Hippocampal formation (tissue), 2 donors: ENCODE measurements at regions not wholly inside any gene's neighbourhood (a gene's known extent, or its start where the extent isn't known, plus 50 kb on each side); places are given as distances from the start of the nearest gene placed in this dataset.

Experiments
- DNase-seq, 2 donors: peaks; one replicate each; lab custom pipeline; 2025; lab: John Stamatoyannopoulos, UW

- no peak for DNase-seq
Measured at GRCh38 chr20:7347409-7347808, 579.9 kb downstream of the BMP2 start.

DNA sequence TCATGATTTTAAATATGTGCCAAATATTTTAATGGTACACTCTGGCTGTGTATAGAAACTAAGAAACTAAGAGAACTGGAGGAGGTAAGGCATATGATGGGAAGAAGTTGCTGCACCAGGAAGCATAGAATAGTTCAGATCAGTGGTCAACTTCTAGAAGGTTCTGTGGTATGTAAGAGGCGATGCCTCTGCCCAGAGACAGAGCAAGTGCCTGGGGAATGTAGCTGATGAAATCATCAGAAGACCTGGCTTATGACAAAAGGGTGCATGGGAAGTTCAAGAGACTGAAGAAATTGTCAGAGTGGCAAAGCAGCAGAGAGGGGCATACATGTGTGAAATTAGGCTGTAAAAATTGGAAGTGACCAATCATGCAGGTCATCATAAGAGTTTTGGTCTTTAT is 580.8 kb downstream of the BMP2 start:
- no peak for DNase-seq

DNA sequence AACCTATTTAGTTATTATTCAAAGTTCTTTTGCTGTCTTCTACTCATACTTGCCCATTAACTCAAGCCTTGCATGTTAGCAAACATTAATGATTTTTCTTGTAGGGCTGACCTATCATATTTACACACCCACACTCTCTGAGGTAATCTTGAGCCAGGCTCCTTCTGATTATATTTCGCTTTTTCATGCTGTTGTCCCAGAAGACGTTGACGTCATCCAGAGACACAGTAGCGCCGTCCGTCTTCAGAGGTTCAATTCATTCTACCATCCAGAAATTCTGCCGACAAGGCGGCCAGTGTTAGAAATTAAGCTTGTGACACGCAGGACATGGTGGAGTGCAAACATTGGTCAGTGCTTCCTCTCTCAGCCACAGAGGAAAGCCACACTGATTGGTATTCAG is 584.7 kb downstream of the BMP2 start:
- DNase-seq, result no peak

GRCh38 chr20:7355051-7355450 is 585.2 kb downstream of the HAO1 start:
- DNase-seq, result no peak

DNA sequence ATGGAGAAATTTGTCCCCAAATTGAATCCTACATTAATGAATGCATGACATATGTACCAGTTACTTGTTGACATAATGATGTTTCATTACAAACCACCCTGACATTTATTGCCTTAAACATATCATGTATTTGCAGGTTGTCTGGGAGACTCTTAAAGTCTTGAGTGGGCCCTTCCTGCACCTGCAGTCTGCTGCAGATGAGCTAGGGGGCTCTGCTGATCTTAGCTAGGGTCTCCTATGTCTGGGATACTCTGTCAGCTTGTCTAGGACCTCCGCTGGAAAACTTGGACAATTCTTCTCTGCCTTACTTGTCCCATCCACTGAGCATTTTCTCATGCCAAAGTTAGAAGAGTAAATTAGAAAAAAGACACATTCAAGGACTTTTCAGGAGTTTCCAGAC is 581.6 kb downstream of the HAO1 start:
- DNase-seq, result no peak

- no peak for DNase-seq
Measured at GRCh38 chr20:7359739-7360138, 580.5 kb downstream of the HAO1 start.

- no peak for DNase-seq
Measured at GRCh38 chr20:7361321-7361720, 578.9 kb downstream of the HAO1 start.

GRCh38 chr20:7361931-7362330 is 578.3 kb downstream of the HAO1 start:
- no peak for DNase-seq

- DNase-seq, result no peak
Measured at GRCh38 chr20:7362601-7363000, 577.7 kb downstream of the HAO1 start.

DNA sequence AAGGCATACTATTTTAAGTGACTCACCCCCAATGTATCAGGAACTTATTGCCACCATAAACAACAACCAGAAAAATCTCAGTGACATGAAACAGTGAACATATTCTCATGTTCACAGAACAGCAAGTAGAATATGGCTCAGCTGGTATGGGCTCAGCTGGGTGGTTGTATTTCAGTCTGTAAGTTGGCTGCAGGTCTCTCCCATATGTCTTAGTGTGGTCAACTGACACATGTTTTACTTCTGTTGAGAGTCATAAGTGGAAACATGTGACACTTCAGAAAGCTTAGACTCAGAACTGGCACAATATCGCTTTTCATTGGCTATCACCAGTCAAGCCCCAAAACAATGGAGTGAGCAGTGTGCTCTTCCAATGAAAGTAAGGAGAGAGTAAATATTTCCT is 574.1 kb downstream of the HAO1 start:
- no peak for DNase-seq

- no peak for DNase-seq
Measured at GRCh38 chr20:7371518-7372163, 568.6 kb downstream of the HAO1 start.

- no peak for DNase-seq
Measured at GRCh38 chr20:7375905-7376304, 564.4 kb downstream of the HAO1 start.

DNA sequence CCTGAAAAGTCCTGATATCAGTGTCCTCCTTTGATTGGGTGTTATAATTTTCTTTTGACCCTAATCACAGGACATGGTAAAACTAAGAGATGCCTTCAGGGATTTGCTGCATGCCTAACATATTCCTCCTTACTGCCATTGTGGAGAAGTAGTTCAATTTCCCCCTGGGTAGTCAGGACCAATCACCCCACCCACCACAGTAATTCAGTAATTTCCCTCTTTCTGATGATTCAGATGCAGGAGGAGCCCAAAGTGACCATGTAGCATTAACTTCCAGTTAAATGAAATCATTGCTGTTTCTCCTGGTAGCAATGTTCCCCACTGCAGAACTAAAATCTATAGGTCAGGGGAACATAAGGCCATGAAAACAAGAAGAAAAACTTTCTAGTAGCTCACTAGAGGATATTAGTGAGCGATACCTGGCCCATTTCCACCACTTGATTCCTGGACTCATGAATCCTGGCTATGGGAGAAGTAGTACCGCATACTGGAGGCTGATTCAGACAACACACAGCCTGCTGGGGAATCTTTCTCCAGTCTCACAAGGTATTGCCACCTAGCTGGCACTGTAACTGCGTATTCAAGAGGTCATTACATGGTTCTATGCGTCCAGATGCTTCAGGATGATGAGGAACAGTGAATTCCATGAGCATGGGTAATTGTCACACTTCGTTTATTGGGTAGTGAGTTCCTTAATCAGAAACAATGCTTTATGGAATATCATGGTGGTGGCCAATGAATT is 561.2 kb downstream of the HAO1 start:
- no peak for DNase-seq

DNA sequence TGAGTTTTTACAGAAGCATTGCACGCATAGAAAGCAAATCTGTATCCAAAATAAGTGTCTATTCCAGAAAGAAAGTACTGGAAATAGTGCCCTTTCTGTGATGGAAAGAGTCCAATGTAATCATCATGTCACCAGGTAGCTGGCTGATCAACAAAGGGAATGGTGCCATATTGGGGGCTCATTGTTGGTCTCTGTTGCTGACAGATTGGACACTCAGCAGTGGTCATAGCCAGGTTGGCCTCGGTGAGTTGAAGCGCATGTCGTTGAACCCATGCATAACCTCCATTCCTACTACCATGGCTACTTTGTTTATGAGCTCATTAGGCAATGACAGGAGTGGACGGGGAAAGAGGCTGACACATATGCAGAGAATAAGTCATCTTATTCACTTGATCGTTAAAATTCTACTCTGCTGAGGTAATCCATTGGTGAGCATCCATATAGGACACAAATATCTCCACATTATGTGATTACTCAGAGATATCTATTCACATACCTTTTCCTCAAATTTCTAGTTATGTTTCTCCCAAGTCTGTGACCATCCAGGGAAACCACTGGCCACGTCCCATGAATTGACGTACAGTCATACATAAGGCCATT is 560.5 kb downstream of the HAO1 start:
- no peak for DNase-seq

GRCh38 chr20:7383216-7383615 is 557.0 kb downstream of the HAO1 start:
- no peak for DNase-seq

DNA sequence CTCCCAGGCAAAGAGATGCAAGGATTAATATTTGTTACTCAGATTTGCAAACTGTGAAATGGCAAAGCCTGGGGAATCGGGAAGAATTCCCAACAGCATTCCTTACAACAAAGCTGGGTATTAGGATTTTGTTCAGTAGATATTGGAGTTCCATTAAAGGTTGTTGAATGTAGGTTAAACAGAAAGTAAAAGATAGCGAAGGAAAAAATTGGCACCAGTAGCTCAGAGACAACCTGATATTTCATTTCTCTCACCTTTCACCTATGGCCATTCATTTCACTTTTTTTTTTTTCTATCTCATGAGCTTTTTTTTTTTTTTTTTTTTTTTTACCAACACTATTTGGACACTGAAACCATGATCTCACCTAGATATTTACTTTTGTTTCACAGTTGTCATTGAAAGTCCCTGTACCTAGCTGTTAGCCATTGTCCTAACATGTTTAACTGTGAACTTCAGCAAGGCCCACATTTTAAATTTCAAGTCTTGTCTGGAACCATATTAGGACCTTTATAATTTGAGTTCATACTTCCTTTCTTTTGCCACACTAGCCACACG is 552.5 kb downstream of the HAO1 start:
- DNase-seq, result no peak

DNA sequence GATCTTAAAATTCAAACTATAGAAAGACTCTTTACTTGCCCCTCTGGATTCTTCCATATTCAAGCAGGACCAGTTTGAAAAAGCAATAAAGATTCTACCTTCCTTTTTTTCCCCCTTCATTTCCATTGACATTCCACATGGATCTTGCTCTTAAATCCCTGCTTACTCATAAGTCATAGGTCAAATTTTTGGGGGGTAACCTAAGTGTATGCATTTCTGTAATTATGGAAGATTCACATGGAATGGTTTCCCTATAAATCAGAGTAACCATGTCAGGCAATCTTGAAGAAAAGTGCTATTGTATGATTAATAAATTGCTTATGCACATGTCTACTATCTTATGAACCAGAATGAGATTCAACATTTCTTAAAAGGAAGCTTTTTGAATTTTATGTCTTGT is 551.0 kb downstream of the HAO1 start:
- DNase-seq, result no peak

DNA sequence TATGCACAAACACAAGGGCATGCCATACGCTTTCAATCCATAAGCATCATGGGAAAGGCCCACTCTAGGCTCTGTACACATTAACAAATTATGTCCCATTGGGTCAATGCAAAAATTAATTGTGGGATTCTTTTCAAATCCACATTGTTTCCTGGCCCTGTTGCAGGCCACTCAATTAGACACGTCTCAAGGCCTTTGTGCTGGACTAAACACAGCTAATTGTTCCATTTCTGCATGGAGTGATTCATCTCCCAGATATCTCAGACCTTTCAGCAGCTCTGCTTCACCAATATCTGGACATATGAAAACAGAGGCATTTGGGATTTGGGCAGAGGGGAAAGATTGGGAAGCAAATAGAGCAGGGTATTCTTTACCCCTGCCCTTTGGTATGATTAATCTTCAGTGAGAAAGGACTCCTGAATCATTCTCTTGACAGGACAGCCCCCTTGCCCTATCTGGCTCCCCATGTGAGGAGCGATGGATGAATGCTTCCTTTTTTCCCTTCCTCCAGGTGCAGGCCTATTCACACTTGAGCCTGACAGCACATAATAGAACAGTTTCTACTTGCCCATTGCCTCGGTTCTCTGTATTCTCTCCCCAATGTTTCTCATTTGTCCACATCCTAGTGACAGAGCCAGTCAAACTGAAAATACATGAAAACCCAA is 547.6 kb downstream of the HAO1 start:
- DNase-seq, result no peak

GRCh38 chr20:7399114-7399513 is 541.1 kb downstream of the HAO1 start:
- no peak for DNase-seq

GRCh38 chr20:7399575-7399974 is 540.7 kb downstream of the HAO1 start:
- no peak for DNase-seq

GRCh38 chr20:7406671-7407070 is 533.6 kb downstream of the HAO1 start:
- DNase-seq, result no peak

- no peak for DNase-seq
Measured at GRCh38 chr20:7410150-7410549, 530.1 kb downstream of the HAO1 start.

DNA sequence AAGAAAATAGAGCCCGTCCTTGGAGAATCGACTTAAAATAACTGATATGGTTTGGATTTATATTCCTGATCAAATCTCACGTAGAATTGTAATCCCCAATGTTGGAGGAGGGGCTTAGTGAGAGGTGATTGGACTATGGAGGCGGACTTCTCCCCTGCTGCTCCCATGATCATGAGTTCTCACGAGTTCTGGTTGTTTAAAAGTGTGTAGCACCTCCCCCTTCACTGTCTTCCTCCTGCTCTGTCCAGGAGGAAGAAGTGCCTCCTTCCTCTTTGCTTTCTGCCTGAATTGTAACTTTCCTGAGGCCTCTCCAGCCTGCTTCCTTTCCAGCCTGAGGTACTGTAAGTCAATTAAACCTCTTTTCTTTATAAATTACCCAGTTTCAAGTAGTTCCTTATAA is 529.2 kb downstream of the HAO1 start:
- DNase-seq, result no peak
